ENCODE measurements at regions not wholly inside any gene's neighbourhood (a gene's known extent, or its start where the extent isn't known, plus 50 kb on each side); places are given as distances from the start of the nearest gene placed in this dataset.

DNA sequence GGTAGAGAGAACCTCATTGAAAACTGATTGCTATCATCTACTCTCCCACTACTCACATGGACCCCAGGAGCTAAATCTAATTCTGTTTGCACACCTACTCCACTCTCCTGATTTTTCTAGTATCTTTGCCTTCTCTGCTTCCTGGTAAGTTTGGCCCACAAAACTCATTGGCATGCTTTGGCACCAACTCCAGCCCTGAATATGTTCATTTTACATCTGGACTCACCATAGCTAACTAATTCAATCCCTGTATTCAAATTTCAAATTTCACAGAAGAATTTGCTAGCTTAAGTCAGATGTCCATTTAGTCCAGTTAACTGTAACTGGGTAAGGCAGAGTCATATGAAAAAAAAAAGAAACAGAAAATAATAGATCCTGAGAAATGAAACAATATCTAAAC lies 442.1 kb downstream of the SUCLG1 start:
- H3K4me1 ChIP-seq (ENCODE audit: control insufficient read depth, extremely low read depth, insufficient read depth, low read length), result no peaks in the 10 kb centered on the region
- no peaks in the 10 kb centered on the region for H4K20me1 ChIP-seq (ENCODE audit: control insufficient read depth, extremely low read depth, insufficient read depth, low read length)
- no peaks in the 10 kb centered on the region for H3K9me3 ChIP-seq (ENCODE audit: control insufficient read depth, insufficient read depth, low read depth, low read length)
- H3K27ac ChIP-seq (ENCODE audit: insufficient read depth, low read length), result no peak overlapping the region
- no peak for DNase-seq (ENCODE audit: low read depth in 2 of 2)
- no peaks in the 10 kb centered on the region for H3K36me3 ChIP-seq (ENCODE audit: control insufficient read depth, insufficient read depth, low read length)
- H3K79me2 ChIP-seq (ENCODE audit: control insufficient read depth, insufficient read depth, low read length), result no peaks in the 10 kb centered on the region
- H2AFZ ChIP-seq (ENCODE audit: low read length), result no peak overlapping the region
- H3K9ac ChIP-seq (ENCODE audit: insufficient read depth, low read length), result no peak overlapping the region
- no peak for TF ChIP-seq EZH2 (IDR thresholded peaks at IDR 0.05; ENCODE audit: low read length, missing control alignments)
- TF ChIP-seq, protein P1, sequence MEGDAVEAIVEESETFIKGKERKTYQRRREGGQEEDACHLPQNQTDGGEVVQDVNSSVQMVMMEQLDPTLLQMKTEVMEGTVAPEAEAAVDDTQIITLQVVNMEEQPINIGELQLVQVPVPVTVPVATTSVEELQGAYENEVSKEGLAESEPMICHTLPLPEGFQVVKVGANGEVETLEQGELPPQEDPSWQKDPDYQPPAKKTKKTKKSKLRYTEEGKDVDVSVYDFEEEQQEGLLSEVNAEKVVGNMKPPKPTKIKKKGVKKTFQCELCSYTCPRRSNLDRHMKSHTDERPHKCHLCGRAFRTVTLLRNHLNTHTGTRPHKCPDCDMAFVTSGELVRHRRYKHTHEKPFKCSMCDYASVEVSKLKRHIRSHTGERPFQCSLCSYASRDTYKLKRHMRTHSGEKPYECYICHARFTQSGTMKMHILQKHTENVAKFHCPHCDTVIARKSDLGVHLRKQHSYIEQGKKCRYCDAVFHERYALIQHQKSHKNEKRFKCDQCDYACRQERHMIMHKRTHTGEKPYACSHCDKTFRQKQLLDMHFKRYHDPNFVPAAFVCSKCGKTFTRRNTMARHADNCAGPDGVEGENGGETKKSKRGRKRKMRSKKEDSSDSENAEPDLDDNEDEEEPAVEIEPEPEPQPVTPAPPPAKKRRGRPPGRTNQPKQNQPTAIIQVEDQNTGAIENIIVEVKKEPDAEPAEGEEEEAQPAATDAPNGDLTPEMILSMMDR (conservative IDR thresholded peaks at IDR 0.05 in 1 of 2, IDR thresholded peaks at IDR 0.05 in 1 of 2; ENCODE audit: low read depth in 1 of 2, low read length in 2 of 2), result no peak
- H3K4me3 ChIP-seq (replicated peaks in 1 of 4; ENCODE audit: control extremely low read depth in 1 of 4, insufficient read depth in 1 of 4, low read depth in 3 of 4, low read length in 4 of 4), result no peak overlapping the region
- no peak overlapping the region for H3K4me2 ChIP-seq (ENCODE audit: extremely low read depth, insufficient read depth, low read length)
- H3K27me3 ChIP-seq (ENCODE audit: control insufficient read depth, insufficient read depth, low read length), result no peaks in the 10 kb centered on the region

DNA sequence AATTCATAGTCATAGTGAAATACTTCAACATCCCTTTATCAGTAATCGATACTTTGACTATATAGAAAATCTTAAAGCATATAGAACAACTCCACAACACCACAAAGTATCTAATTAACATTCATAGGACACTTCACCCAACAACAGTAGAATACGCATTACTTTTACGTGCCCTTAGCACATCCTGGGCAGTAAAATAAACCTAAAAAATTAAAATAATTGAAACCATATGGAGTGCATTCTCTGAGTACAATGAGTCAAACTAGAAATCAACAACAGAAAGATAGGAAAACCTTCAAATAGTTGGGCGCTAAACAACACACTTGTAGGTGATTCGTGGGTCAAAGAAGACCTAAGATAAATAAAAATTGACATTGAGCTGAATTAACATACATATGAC lies 442.9 kb downstream of the SUCLG1 start:
- Histone ChIP-seq H3K4me1 (ENCODE audit: control insufficient read depth, extremely low read depth, insufficient read depth, low read length) (no peaks in the 10 kb centered on the region), H3K9ac (ENCODE audit: insufficient read depth, low read length) (no peak overlapping the region), H3K79me2 (ENCODE audit: control insufficient read depth, insufficient read depth, low read length) (no peaks in the 10 kb centered on the region), H3K27ac (ENCODE audit: insufficient read depth, low read length) (no peak overlapping the region), H4K20me1 (ENCODE audit: control insufficient read depth, extremely low read depth, insufficient read depth, low read length) (no peaks in the 10 kb centered on the region), H3K4me2 (ENCODE audit: extremely low read depth, insufficient read depth, low read length) (no peak overlapping the region), H2AFZ (ENCODE audit: low read length) (no peak overlapping the region), H3K36me3 (ENCODE audit: control insufficient read depth, insufficient read depth, low read length) (no peaks in the 10 kb centered on the region), H3K4me3 (replicated peaks in 1 of 4; ENCODE audit: control extremely low read depth in 1 of 4, insufficient read depth in 1 of 4, low read depth in 3 of 4, low read length in 4 of 4) (no peak overlapping the region), H3K27me3 (ENCODE audit: control insufficient read depth, insufficient read depth, low read length) (no peaks in the 10 kb centered on the region), H3K9me3 (ENCODE audit: control insufficient read depth, insufficient read depth, low read depth, low read length) (no peaks in the 10 kb centered on the region)
- DNase-seq (ENCODE audit: low read depth in 2 of 2), result no peak
- TF ChIP-seq, protein P1 (conservative IDR thresholded peaks at IDR 0.05 in 1 of 2, IDR thresholded peaks at IDR 0.05 in 1 of 2; ENCODE audit: low read depth in 1 of 2, low read length in 2 of 2), result no peak
- TF ChIP-seq EZH2 (IDR thresholded peaks at IDR 0.05; ENCODE audit: low read length, missing control alignments), result no peak

DNA sequence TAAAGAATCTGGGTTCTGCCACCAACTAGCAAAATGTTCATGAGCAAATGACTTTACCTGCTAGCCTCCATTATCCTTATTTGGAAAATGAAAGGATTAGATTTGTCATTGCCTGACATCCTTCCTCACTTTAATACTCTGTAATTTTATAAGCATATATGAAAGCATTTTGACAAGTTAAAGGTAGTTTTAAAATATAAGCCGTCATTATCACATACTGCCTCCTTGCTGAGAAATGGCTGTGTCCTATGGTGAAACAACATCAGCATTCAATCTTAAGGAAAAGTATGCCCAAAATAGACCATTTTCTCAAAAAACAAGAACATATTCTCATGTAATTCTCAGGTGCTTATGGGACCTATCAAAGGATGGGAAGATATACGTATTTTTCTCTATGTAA lies 461.2 kb downstream of the SUCLG1 start:
- Histone ChIP-seq H3K27ac (ENCODE audit: insufficient read depth, low read length) (no peak overlapping the region), H3K4me2 (ENCODE audit: extremely low read depth, insufficient read depth, low read length) (no peak overlapping the region), H3K4me1 (ENCODE audit: control insufficient read depth, extremely low read depth, insufficient read depth, low read length) (no peaks in the 10 kb centered on the region), H3K9ac (ENCODE audit: insufficient read depth, low read length) (no peak overlapping the region), H3K27me3 (ENCODE audit: control insufficient read depth, insufficient read depth, low read length) (no peaks in the 10 kb centered on the region), H4K20me1 (ENCODE audit: control insufficient read depth, extremely low read depth, insufficient read depth, low read length) (no peaks in the 10 kb centered on the region), H3K79me2 (ENCODE audit: control insufficient read depth, insufficient read depth, low read length) (no peaks in the 10 kb centered on the region), H3K4me3 (replicated peaks in 1 of 4; ENCODE audit: control extremely low read depth in 1 of 4, insufficient read depth in 1 of 4, low read depth in 3 of 4, low read length in 4 of 4) (no peak overlapping the region), H2AFZ (ENCODE audit: low read length) (no peak overlapping the region), H3K9me3 (ENCODE audit: control insufficient read depth, insufficient read depth, low read depth, low read length) (no peaks in the 10 kb centered on the region), H3K36me3 (ENCODE audit: control insufficient read depth, insufficient read depth, low read length) (no peaks in the 10 kb centered on the region)
- DNase-seq (ENCODE audit: low read depth in 2 of 2), result no peak
- TF ChIP-seq EZH2 (IDR thresholded peaks at IDR 0.05; ENCODE audit: low read length, missing control alignments), result no peak

All from fibroblast of lung (primary cell).